PC-3 (cell line): ENCODE measurements at regions not wholly inside any gene's neighbourhood (a gene's known extent, or its start where the extent isn't known, plus 50 kb on each side); places are given as distances from the start of the nearest gene placed in this dataset.

ENCODE experiments used
- EZH2 ChIP-seq: fragments of 300-600 bp; sonication (generic); IDR thresholded peaks from one replicate; pipeline ENCODE4 v1.6.1; 2017; ENCODE audit warnings: antibody characterized with exemption, mild to moderate bottlenecking, low read length; ENCODE audit not compliant: unreplicated experiment
- EZH2phosphoT487 ChIP-seq: fragments of 300-600 bp; sonication (generic); IDR thresholded peaks from 2 replicates; pipeline ENCODE4 v1.6.1; 2018; ENCODE audit warnings: mild to moderate bottlenecking, antibody characterized with exemption, low read length, borderline replicate concordance
- TF ChIP-seq, protein P1 (sequence below): fragments of 300-600 bp; sonication (generic); conservative IDR thresholded peaks from 2 replicates; pipeline ENCODE4 v1.5.1; 2017; ENCODE audit warnings: antibody characterized with exemption, low read depth, mild to moderate bottlenecking, low read length

DNA sequence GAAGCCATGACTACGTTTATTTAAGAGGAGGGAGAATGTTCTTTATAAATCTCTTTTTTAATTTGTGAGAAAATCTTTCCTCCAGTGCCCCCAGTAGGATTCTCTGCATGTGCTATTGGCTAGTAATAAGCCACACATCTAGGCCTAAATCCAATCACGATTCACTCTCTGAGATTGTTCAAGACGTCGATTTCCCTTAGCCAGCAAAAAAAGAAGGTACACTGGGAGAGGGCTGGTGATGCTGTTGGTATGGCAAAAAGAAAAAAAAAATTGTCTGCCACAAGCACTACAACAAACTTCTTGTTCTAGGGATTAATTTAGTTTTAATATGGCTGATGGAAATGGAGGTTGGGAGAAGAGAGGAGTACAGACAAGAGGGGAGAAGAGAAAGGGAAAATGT lies 130.5 kb upstream of the MROH9 start:
- no peak for TF ChIP-seq EZH2phosphoT487
- TF ChIP-seq, protein P1, sequence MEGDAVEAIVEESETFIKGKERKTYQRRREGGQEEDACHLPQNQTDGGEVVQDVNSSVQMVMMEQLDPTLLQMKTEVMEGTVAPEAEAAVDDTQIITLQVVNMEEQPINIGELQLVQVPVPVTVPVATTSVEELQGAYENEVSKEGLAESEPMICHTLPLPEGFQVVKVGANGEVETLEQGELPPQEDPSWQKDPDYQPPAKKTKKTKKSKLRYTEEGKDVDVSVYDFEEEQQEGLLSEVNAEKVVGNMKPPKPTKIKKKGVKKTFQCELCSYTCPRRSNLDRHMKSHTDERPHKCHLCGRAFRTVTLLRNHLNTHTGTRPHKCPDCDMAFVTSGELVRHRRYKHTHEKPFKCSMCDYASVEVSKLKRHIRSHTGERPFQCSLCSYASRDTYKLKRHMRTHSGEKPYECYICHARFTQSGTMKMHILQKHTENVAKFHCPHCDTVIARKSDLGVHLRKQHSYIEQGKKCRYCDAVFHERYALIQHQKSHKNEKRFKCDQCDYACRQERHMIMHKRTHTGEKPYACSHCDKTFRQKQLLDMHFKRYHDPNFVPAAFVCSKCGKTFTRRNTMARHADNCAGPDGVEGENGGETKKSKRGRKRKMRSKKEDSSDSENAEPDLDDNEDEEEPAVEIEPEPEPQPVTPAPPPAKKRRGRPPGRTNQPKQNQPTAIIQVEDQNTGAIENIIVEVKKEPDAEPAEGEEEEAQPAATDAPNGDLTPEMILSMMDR = no peak
- TF ChIP-seq EZH2 = no peak
